HL-60 (cell line): ENCODE measurements at regions not wholly inside any gene's neighbourhood (a gene's known extent, or its start where the extent isn't known, plus 50 kb on each side); places are given as distances from the start of the nearest gene placed in this dataset.
"Not testable (repeated sequence)": the region's sequence is repeated elsewhere in the genome, so short reads cannot be mapped to it uniquely, and the experiment has no call there.

Source experiments
- DNase-seq, 2 experiments: peaks; one replicate each; pipeline ENCODE4 v3.0.0-alpha.2; 2010 to 2020; ENCODE audit warnings: low read depth in 1 of 2, low spot score in 1 of 2
- H3K27ac ChIP-seq: fragments of 250-450 bp; sonication (Bioruptor Pico); replicated peaks from 2 replicates; pipeline ENCODE4 v1.5.1; 2020; ENCODE audit warnings: mild to moderate bottlenecking, moderate library complexity
- H3K27me3 ChIP-seq: fragments of 250-450 bp; sonication (Bioruptor Pico); 2 replicates; pipeline ENCODE4 v1.5.1; 2021; ENCODE audit warnings: mild to moderate bottlenecking, moderate library complexity; ENCODE audit not compliant: insufficient read depth, poor library complexity, severe bottlenecking
- H3K4me3 ChIP-seq: replicated peaks from 2 replicates; pipeline ENCODE4 v1.5.1; 2011; ENCODE audit warnings: mild to moderate bottlenecking, control low read depth, low read length; ENCODE audit not compliant: insufficient read depth
- CTCF ChIP-seq: IDR thresholded peaks from one replicate; pipeline ENCODE4 v1.5.1; 2011; ENCODE audit warnings: low read length, control low read depth, inconsistent platforms; ENCODE audit not compliant: insufficient read depth
- GABPA ChIP-seq: IDR thresholded peaks from 2 replicates; pipeline ENCODE4 v1.6.1; 2012; ENCODE audit warnings: low read depth
- POLR2AphosphoS5 ChIP-seq: IDR thresholded peaks from 2 replicates; pipeline ENCODE4 v1.6.1; 2012; ENCODE audit warnings: low read depth
- REST ChIP-seq: IDR thresholded peaks from 2 replicates; pipeline ENCODE4 v1.6.1; 2012; ENCODE audit warnings: low read depth; ENCODE audit not compliant: insufficient replicate concordance
- SPI1 ChIP-seq: IDR thresholded peaks from 2 replicates; pipeline ENCODE4 v1.6.1; 2012; ENCODE audit warnings: low read depth, mild to moderate bottlenecking, borderline replicate concordance

GRCh38 chr4:163694385-163694784 lies 199.9 kb downstream of the TMA16 start:
- H3K27ac ChIP-seq: no peak overlapping the region
- H3K27me3 ChIP-seq: no peaks in the 10 kb centered on the region
- no peak for DNase-seq
- TF ChIP-seq CTCF: no peak
- no peak for TF ChIP-seq GABPA
- TF ChIP-seq SPI1: no peak
- TF ChIP-seq POLR2AphosphoS5: no peak
- no peak for TF ChIP-seq REST
- no peak overlapping the region for H3K4me3 ChIP-seq

- TF ChIP-seq GABPA (no peak), REST (no peak), SPI1 (no peak), POLR2AphosphoS5 (no peak), CTCF (no peak)
- no peak overlapping the region for H3K4me3 ChIP-seq
- no peak overlapping the region for H3K27ac ChIP-seq
- H3K27me3 ChIP-seq: no peaks in the 10 kb centered on the region
- DNase-seq: no peak
Observed at GRCh38 chr4:163697121-163697520, 202.6 kb downstream of the TMA16 start.

- H3K27ac ChIP-seq, DNase-seq, H3K4me3 ChIP-seq, H3K27me3 ChIP-seq: not testable (repeated sequence)
Observed at GRCh38 chr4:163700383-163700782, 205.9 kb downstream of the TMA16 start.

GRCh38 chr4:163701916-163702315 lies 207.4 kb downstream of the TMA16 start:
- TF ChIP-seq CTCF (no peak), POLR2AphosphoS5 (no peak), SPI1 (no peak), GABPA (no peak), REST (no peak)
- DNase-seq: no peak
- Histone ChIP-seq H3K27me3 (no peaks in the 10 kb centered on the region), H3K27ac (no peak overlapping the region), H3K4me3 (no peak overlapping the region)
